NCI-H345 (cell line): ENCODE measurements at regions not wholly inside any gene's neighbourhood (a gene's known extent, or its start where the extent isn't known, plus 50 kb on each side); places are given as distances from the start of the nearest gene placed in this dataset.

Source experiments
- DNase-seq: peaks from one replicate; lab custom pipeline; 2025; lab: John Stamatoyannopoulos, UW

- DNase-seq, result no peak
Measured at GRCh38 chr12:4969405-4969804, 59.7 kb downstream of the KCNA1 start.

GRCh38 chr12:4974217-4974616, 64.5 kb downstream of the KCNA1 start:
- no peak for DNase-seq

DNA sequence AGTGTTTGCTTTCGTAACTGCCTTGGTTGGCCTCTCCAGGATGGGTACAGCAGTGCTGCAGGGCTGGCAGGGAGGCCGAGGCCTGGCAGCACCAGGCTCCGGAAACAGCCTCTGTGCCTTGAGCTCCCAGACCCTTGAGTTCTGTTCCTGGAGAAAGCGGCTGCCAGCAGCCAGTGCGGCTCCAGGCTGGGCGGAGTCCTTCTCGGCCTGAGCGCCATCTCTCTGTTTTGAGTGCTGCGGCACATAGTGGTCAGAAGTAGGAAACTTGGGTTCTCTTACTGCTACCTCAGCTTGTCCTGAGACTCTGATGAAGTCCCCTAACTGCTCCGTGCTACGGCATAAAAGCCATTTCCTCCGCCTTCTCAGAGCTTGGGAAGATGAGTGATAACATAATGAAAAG, 65.9 kb downstream of the KCNA1 start:
- DNase-seq, result no peak

- no peak for DNase-seq
Measured at GRCh38 chr12:4977102-4977501, 66.6 kb upstream of the KCNA5 start.

- peak; percentile 74 for DNase-seq
Measured at GRCh38 chr12:4978737-4979136, 64.9 kb upstream of the KCNA5 start.

DNA sequence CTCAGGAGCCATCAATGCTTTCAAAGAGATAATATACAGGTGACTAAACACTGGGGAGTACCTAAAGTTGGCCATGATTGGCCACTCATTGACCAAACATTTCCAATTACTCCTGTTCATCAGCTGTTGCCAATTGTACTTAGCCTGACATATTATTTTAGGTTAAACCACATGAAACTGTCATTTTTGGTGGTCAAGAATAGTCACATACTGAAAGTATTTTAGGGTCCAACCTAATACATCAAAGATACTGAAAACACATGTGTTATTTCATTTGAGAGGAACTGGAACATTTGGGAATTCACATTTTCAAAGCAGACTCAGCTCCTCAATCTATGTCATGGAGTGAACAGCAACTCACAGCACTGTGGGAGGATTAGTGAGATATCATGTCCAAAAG, 63.9 kb upstream of the KCNA5 start:
- DNase-seq, result no peak

GRCh38 chr12:4984344-4984743, 59.3 kb upstream of the KCNA5 start:
- DNase-seq, result peak; percentile 41

GRCh38 chr12:4984971-4985370, 58.7 kb upstream of the KCNA5 start:
- peak; percentile 94 for DNase-seq

DNA sequence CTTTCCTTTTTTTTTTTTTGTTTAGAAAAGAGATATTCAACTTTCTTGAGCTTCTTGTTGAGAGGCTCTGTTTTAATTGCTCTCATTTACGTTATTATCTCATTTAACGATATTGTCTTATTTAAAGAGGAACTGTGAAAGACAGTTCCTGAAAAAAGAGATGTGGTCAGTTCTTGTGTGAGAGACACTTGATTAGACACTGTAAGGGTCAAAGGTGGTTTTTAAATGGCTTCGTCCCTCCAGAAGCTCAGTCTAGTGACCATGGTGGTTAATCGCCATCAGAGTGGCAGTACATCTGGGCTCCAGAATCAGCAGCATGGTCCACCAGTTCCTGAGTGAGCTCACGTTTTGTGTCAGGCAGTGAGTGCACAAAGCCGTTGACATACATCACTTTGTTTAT, 57.9 kb upstream of the KCNA5 start:
- DNase-seq, result no peak

GRCh38 chr12:4987076-4988046, 56.3 kb upstream of the KCNA5 start:
- DNase-seq, result peak; percentile 45

GRCh38 chr12:4991373-4991772, 52.3 kb upstream of the KCNA5 start:
- peak; percentile 82 for DNase-seq

- no peak for DNase-seq
Measured at GRCh38 chr12:4991801-4992200, 51.9 kb upstream of the KCNA5 start.

- no peak for DNase-seq
Measured at GRCh38 chr12:4992871-4993270, 50.8 kb upstream of the KCNA5 start.
